ENCODE measurements at regions not wholly inside any gene's neighbourhood (a gene's known extent, or its start where the extent isn't known, plus 50 kb on each side); places are given as distances from the start of the nearest gene placed in this dataset.

DNA sequence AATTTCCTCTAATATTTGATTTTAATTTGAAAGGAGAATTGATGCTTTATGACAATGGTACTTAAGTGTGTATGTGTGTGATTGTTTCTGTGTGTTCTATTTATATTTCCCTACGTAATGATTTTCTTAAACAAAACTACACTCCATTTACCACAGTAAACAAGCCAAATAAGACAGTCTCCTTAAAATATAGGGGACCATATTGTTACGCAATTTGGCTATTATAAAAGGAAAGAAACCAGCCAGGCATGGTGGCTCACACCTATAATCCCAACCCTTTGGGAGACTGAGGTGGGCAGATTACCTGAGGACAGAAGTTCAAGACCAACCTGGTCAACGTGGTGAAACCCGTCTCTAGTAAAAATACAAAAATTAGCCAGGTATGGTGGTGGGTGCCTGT, 1134.1 kb downstream of the CDH8 start (continued):
- TF ChIP-seq, protein P1, sequence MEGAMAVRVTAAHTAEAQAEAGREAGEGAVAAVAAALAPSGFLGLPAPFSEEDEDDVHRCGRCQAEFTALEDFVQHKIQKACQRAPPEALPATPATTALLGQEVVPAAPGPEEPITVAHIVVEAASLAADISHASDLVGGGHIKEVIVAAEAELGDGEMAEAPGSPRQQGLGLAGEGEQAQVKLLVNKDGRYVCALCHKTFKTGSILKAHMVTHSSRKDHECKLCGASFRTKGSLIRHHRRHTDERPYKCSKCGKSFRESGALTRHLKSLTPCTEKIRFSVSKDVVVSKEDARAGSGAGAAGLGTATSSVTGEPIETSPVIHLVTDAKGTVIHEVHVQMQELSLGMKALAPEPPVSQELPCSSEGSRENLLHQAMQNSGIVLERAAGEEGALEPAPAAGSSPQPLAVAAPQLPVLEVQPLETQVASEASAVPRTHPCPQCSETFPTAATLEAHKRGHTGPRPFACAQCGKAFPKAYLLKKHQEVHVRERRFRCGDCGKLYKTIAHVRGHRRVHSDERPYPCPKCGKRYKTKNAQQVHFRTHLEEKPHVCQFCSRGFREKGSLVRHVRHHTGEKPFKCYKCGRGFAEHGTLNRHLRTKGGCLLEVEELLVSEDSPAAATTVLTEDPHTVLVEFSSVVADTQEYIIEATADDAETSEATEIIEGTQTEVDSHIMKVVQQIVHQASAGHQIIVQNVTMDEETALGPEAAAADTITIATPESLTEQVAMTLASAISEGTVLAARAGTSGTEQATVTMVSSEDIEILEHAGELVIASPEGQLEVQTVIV (CRISPR knock-in tag; IDR thresholded peaks at IDR 0.05; ENCODE audit: borderline replicate concordance) = no peak
- TF ChIP-seq, protein P2, sequence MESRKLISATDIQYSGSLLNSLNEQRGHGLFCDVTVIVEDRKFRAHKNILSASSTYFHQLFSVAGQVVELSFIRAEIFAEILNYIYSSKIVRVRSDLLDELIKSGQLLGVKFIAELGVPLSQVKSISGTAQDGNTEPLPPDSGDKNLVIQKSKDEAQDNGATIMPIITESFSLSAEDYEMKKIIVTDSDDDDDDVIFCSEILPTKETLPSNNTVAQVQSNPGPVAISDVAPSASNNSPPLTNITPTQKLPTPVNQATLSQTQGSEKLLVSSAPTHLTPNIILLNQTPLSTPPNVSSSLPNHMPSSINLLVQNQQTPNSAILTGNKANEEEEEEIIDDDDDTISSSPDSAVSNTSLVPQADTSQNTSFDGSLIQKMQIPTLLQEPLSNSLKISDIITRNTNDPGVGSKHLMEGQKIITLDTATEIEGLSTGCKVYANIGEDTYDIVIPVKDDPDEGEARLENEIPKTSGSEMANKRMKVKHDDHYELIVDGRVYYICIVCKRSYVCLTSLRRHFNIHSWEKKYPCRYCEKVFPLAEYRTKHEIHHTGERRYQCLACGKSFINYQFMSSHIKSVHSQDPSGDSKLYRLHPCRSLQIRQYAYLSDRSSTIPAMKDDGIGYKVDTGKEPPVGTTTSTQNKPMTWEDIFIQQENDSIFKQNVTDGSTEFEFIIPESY (CRISPR knock-in tag; IDR thresholded peaks at IDR 0.05) = no peak
- TF ChIP-seq RBM15 (IDR thresholded peaks at IDR 0.05; ENCODE audit: insufficient read depth, low read length) = no peak
- no peak for TF ChIP-seq RAD51 (IDR thresholded peaks at IDR 0.05; ENCODE audit: borderline replicate concordance, low read depth)
- TF ChIP-seq HIVEP1 (CRISPR knock-in tag; IDR thresholded peaks at IDR 0.05) = no peak
- no peak for TF ChIP-seq MED1 (CRISPR knock-in tag; IDR thresholded peaks at IDR 0.05; ENCODE audit: borderline replicate concordance)
- no peak for TF ChIP-seq MEF2D (tag; conservative IDR thresholded peaks at IDR 0.05; ENCODE audit: low read depth)
- no peak for TF ChIP-seq ZNF830 (CRISPR knock-in tag; IDR thresholded peaks at IDR 0.05)
